H1 (cell line): ENCODE measurements at regions not wholly inside any gene's neighbourhood (a gene's known extent, or its start where the extent isn't known, plus 50 kb on each side); places are given as distances from the start of the nearest gene placed in this dataset.

Source experiments
- POLR2A ChIP-seq, 2 experiments: IDR thresholded peaks; 1 replicate in 1 of 2; 2 replicates in 1 of 2; pipeline ENCODE4 v1.6.1; 2011; ENCODE audit warnings: low read depth in 2 of 2, low read length in 2 of 2, mild to moderate bottlenecking in 2 of 2; ENCODE audit errors: control extremely low read depth in 1 of 2
- TF ChIP-seq, protein P1 (sequence below), 3 experiments: IDR thresholded peaks; 1 replicate in 2 of 3; 2 replicates in 1 of 3; pipeline versions ENCODE4 v1.5.1 to v1.6.1; 2011; ENCODE audit warnings: low read length in 3 of 3, mild to moderate bottlenecking in 3 of 3, inconsistent platforms in 2 of 3, low read depth in 1 of 3, moderate library complexity in 1 of 3; ENCODE audit not compliant: insufficient read depth in 1 of 3; ENCODE audit errors: control extremely low read depth in 1 of 3

DNA sequence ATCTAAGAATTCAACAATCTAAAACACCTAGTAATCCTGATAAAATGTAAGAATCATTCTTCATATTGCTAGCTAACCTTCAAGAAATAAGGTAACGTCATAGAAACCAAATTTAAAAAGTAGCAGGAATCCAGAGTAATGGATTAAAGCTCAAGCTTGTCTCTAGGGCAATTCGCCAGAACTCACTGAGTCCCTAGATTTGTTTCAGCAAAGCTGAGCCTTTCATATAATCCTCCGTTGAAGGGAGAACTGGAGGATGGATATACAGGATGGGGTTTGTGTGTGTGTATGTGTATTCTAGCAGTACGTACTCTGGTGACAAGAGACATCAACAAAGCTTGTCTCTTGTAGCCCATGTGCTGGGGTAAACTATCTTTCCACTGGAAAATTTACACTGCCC, 2173.5 kb upstream of the AGA start:
- TF ChIP-seq, protein P1, sequence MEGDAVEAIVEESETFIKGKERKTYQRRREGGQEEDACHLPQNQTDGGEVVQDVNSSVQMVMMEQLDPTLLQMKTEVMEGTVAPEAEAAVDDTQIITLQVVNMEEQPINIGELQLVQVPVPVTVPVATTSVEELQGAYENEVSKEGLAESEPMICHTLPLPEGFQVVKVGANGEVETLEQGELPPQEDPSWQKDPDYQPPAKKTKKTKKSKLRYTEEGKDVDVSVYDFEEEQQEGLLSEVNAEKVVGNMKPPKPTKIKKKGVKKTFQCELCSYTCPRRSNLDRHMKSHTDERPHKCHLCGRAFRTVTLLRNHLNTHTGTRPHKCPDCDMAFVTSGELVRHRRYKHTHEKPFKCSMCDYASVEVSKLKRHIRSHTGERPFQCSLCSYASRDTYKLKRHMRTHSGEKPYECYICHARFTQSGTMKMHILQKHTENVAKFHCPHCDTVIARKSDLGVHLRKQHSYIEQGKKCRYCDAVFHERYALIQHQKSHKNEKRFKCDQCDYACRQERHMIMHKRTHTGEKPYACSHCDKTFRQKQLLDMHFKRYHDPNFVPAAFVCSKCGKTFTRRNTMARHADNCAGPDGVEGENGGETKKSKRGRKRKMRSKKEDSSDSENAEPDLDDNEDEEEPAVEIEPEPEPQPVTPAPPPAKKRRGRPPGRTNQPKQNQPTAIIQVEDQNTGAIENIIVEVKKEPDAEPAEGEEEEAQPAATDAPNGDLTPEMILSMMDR (IDR thresholded peaks at IDR 0.05; ENCODE audit: control extremely low read depth in 1 of 3, insufficient read depth in 1 of 3, low read depth in 1 of 3, low read length in 3 of 3), result no peak
- no peak for TF ChIP-seq POLR2A (IDR thresholded peaks at IDR 0.05; ENCODE audit: control extremely low read depth in 1 of 2, low read depth in 2 of 2, low read length in 2 of 2)
